ENCODE measurements at regions not wholly inside any gene's neighbourhood (a gene's known extent, or its start where the extent isn't known, plus 50 kb on each side); places are given as distances from the start of the nearest gene placed in this dataset.

DNA sequence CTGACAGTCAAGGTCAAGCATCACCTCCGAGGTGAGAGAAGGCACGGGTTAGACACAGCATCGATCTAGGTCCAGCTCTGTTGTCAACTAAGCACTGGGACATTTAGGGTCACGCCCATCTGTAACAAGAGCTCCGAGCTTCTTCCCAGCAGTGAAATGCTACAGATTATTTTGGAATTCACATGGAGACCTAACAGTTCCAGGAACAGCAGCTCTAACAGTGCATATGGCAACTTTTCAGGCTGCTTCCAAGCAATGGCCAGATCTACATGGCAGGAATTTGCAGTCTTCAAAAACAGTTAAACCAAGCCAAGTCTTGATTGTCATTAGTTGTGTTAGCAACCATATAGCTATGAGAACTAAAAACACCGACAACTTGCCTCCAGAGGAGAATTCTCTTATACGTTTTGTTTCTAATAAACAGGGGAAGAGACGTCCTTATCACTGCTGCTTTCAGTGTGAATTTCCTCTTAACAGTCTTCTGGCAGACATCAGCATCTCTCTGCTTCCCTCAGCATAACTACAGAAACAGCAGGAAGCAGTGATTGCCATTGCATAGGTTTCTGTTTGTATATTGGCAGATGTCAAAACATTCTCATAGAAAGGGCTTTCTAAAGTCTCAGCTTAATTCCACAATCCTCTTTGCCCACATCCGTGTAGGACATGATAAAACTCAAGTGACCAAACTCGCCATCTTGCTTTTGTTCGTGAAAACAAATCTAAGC is 242.1 kb upstream of the DAPK1 start:
- no peaks in the 10 kb centered on the region for H3K36me3 ChIP-seq (ENCODE audit: control insufficient read depth in 2 of 2, insufficient read depth in 2 of 2, low read length in 1 of 2)
- H3K4me1 ChIP-seq (ENCODE audit: control insufficient read depth in 2 of 2, insufficient read depth in 2 of 2, low read length in 1 of 2): no peaks in the 10 kb centered on the region
- peak overlapping the region in 1 of 2 donors; percentile 10 for H3K27ac ChIP-seq (ENCODE audit: low read depth in 2 of 2, low read length in 1 of 2)
- H3K9me3 ChIP-seq (ENCODE audit: control insufficient read depth in 2 of 2, insufficient read depth in 1 of 2, low read depth in 1 of 2, low read length in 1 of 2): peaks cover 0 to 2% of the 10 kb centered on the region in 2 donors
- WGBS, 2 donors: 59 to 61% methylated on average over 11 of the region's 11 CpGs
- no peak overlapping the region for H3K4me3 ChIP-seq (ENCODE audit: low read depth in 1 of 2, low read length in 2 of 2)
- H3K27me3 ChIP-seq (ENCODE audit: control insufficient read depth in 1 of 2, insufficient read depth in 2 of 2, low read length in 2 of 2): no peaks in the 10 kb centered on the region

DNA sequence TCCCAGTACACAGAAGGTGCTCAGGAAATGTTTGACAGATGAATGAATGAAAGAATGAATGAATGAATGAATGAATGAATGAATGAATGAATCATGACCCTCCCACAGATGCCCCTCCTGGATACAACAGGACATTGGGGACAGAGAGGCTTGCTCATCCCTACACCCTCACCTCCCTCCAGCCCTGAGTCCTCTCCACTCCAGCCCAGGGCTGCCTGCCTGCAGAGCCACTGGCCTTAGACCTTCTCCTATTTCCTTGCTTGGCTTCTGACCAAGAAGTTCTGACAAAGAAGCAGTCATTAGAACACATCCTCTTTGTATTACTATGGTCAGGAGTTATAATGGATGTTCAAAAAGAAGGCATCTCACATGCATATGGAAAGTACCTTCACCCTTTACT is 240.7 kb upstream of the DAPK1 start:
- H3K9me3 ChIP-seq (ENCODE audit: control insufficient read depth in 2 of 2, insufficient read depth in 1 of 2, low read depth in 1 of 2, low read length in 1 of 2): peaks cover 0 to 2% of the 10 kb centered on the region in 2 donors
- no peak overlapping the region for H3K27ac ChIP-seq (ENCODE audit: low read depth in 2 of 2, low read length in 1 of 2)
- no peaks in the 10 kb centered on the region for H3K36me3 ChIP-seq (ENCODE audit: control insufficient read depth in 2 of 2, insufficient read depth in 2 of 2, low read length in 1 of 2)
- H3K27me3 ChIP-seq (ENCODE audit: control insufficient read depth in 1 of 2, insufficient read depth in 2 of 2, low read length in 2 of 2): no peaks in the 10 kb centered on the region
- no peaks in the 10 kb centered on the region for H3K4me1 ChIP-seq (ENCODE audit: control insufficient read depth in 2 of 2, insufficient read depth in 2 of 2, low read length in 1 of 2)
- no peak overlapping the region for H3K4me3 ChIP-seq (ENCODE audit: low read depth in 1 of 2, low read length in 2 of 2)

- no peaks in the 10 kb centered on the region for H3K4me1 ChIP-seq (ENCODE audit: control insufficient read depth in 2 of 2, insufficient read depth in 2 of 2, low read length in 1 of 2)
- 69 to 72% methylated on average over 20 of the region's 20 CpGs for WGBS, 2 donors
- no peaks in the 10 kb centered on the region for H3K27me3 ChIP-seq (ENCODE audit: control insufficient read depth in 1 of 2, insufficient read depth in 2 of 2, low read length in 2 of 2)
- no peaks in the 10 kb centered on the region for H3K9me3 ChIP-seq (ENCODE audit: control insufficient read depth in 2 of 2, insufficient read depth in 1 of 2, low read depth in 1 of 2, low read length in 1 of 2)
- H3K27ac ChIP-seq (ENCODE audit: low read depth in 2 of 2, low read length in 1 of 2): no peak overlapping the region
- no peaks in the 10 kb centered on the region for H3K36me3 ChIP-seq (ENCODE audit: control insufficient read depth in 2 of 2, insufficient read depth in 2 of 2, low read length in 1 of 2)
- no peak overlapping the region for H3K4me3 ChIP-seq (ENCODE audit: low read depth in 1 of 2, low read length in 2 of 2)
Observed at GRCh38 chr9:87259543-87260518, 237.8 kb upstream of the DAPK1 start.

- no peak overlapping the region for H3K27ac ChIP-seq (ENCODE audit: low read depth in 2 of 2, low read length in 1 of 2)
- H3K36me3 ChIP-seq (ENCODE audit: control insufficient read depth in 2 of 2, insufficient read depth in 2 of 2, low read length in 1 of 2): no peaks in the 10 kb centered on the region
- no peaks in the 10 kb centered on the region for H3K9me3 ChIP-seq (ENCODE audit: control insufficient read depth in 2 of 2, insufficient read depth in 1 of 2, low read depth in 1 of 2, low read length in 1 of 2)
- WGBS, 2 donors: 77 to 87% methylated on average over 9 of the region's 9 CpGs
- no peaks in the 10 kb centered on the region for H3K27me3 ChIP-seq (ENCODE audit: control insufficient read depth in 1 of 2, insufficient read depth in 2 of 2, low read length in 2 of 2)
- H3K4me1 ChIP-seq (ENCODE audit: control insufficient read depth in 2 of 2, insufficient read depth in 2 of 2, low read length in 1 of 2): peaks cover 6% of the 10 kb centered on the region in 2 donors
- no peak overlapping the region for H3K4me3 ChIP-seq (ENCODE audit: low read depth in 1 of 2, low read length in 2 of 2)
Observed at GRCh38 chr9:87263291-87263690, 234.4 kb upstream of the DAPK1 start.

GRCh38 chr9:87266697-87267096 is 231.0 kb upstream of the DAPK1 start:
- peaks cover 6 to 9% of the 10 kb centered on the region in 2 donors for H3K4me1 ChIP-seq (ENCODE audit: control insufficient read depth in 2 of 2, insufficient read depth in 2 of 2, low read length in 1 of 2)
- no peaks in the 10 kb centered on the region for H3K27me3 ChIP-seq (ENCODE audit: control insufficient read depth in 1 of 2, insufficient read depth in 2 of 2, low read length in 2 of 2)
- H3K27ac ChIP-seq (ENCODE audit: low read depth in 2 of 2, low read length in 1 of 2): peak overlapping the region; percentile 39 to 66
- no peak overlapping the region for H3K4me3 ChIP-seq (ENCODE audit: low read depth in 1 of 2, low read length in 2 of 2)
- H3K36me3 ChIP-seq (ENCODE audit: control insufficient read depth in 2 of 2, insufficient read depth in 2 of 2, low read length in 1 of 2): no peaks in the 10 kb centered on the region
- WGBS, 2 donors: 78 to 85% methylated on average over 1 of the region's 1 CpG
- H3K9me3 ChIP-seq (ENCODE audit: control insufficient read depth in 2 of 2, insufficient read depth in 1 of 2, low read depth in 1 of 2, low read length in 1 of 2): no peaks in the 10 kb centered on the region

GRCh38 chr9:87267251-87268070 is 230.2 kb upstream of the DAPK1 start:
- 42 to 55% methylated on average over 15 of the region's 15 CpGs for WGBS, 2 donors
- H3K4me3 ChIP-seq (ENCODE audit: low read depth in 1 of 2, low read length in 2 of 2): no peak overlapping the region
- peaks cover 6 to 9% of the 10 kb centered on the region in 2 donors for H3K4me1 ChIP-seq (ENCODE audit: control insufficient read depth in 2 of 2, insufficient read depth in 2 of 2, low read length in 1 of 2)
- H3K27ac ChIP-seq (ENCODE audit: low read depth in 2 of 2, low read length in 1 of 2): peak overlapping the region; percentile 65 to 66
- H3K27me3 ChIP-seq (ENCODE audit: control insufficient read depth in 1 of 2, insufficient read depth in 2 of 2, low read length in 2 of 2): no peaks in the 10 kb centered on the region
- no peaks in the 10 kb centered on the region for H3K9me3 ChIP-seq (ENCODE audit: control insufficient read depth in 2 of 2, insufficient read depth in 1 of 2, low read depth in 1 of 2, low read length in 1 of 2)
- no peaks in the 10 kb centered on the region for H3K36me3 ChIP-seq (ENCODE audit: control insufficient read depth in 2 of 2, insufficient read depth in 2 of 2, low read length in 1 of 2)

DNA sequence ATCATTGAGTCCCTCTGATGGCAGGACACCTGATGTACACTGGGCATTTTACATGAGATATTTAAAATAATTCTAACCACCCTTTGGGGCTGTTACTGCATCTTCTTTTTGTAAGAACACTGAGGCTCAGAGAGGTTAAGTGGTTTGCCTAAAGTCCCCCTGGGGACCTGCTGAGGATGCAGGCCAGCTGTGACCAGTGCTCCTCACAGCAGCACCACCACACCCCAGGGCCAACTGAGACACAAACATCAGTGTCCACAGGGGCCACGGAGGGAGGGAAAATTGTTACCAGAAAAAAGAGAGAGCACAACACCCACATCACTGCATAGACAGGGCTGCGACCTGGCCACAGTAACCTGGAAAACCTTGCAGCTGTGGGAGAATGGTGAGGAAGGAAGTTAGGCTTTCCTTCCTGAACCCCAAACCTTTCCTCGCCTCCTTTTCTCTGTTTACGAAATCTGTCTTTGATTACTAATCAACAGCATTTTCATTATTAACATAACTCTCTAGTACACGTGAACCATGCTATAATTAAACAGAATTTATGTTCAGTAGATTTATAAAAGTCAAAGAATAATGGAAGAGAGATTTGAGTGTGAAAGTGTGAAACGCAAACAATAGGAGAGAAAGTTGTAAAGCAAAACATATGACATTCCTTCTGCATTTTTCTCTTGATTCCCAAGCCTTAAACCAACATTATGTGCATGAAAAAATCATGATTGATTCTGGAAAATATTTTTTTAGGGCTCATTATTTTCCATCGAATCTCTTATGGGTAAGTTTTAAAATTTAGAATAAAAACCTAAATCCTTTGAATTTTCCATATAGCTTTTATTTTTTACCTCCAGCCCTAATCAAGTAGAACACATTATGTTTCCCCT is 228.1 kb upstream of the DAPK1 start:
- no peaks in the 10 kb centered on the region for H3K36me3 ChIP-seq (ENCODE audit: control insufficient read depth in 2 of 2, insufficient read depth in 2 of 2, low read length in 1 of 2)
- no peak overlapping the region for H3K4me3 ChIP-seq (ENCODE audit: low read depth in 1 of 2, low read length in 2 of 2)
- H3K27me3 ChIP-seq (ENCODE audit: control insufficient read depth in 1 of 2, insufficient read depth in 2 of 2, low read length in 2 of 2): no peaks in the 10 kb centered on the region
- 47 to 56% methylated on average over 7 of the region's 7 CpGs for WGBS, 2 donors
- peaks cover 6 to 9% of the 10 kb centered on the region in 2 donors for H3K4me1 ChIP-seq (ENCODE audit: control insufficient read depth in 2 of 2, insufficient read depth in 2 of 2, low read length in 1 of 2)
- H3K9me3 ChIP-seq (ENCODE audit: control insufficient read depth in 2 of 2, insufficient read depth in 1 of 2, low read depth in 1 of 2, low read length in 1 of 2): no peaks in the 10 kb centered on the region
- peak overlapping the region in 1 of 2 donors; percentile 14 for H3K27ac ChIP-seq (ENCODE audit: low read depth in 2 of 2, low read length in 1 of 2)

DNA sequence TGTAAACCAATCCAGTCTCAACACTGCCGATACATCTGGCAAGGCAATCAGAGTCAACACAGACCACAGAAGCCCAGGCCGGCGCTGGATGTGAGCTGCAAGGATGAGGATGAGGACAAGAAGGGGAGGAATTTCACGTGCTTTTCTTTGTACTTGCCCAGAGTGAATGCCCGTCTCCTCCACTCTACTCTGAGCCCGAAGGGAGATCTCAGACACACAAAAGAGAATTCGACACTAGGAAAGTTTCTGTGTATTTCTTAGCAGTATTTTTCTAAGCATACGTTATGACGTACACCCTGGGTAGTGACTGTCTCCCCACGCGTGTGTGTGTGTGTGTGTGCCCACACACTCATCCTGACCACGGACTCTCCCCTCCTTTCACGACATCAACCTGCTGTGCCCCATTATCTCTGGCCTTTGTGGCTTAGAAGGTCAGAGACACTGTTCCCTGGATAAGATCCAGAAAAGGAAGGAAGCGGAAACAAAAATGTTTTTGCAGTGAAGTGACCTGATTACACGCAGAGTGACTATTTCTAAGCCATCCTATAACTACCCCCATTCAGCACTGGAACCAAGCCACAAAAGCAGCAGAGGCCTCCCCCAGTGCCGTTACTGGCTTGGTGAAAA is 227.3 kb upstream of the DAPK1 start:
- Histone ChIP-seq H3K36me3 (ENCODE audit: control insufficient read depth in 2 of 2, insufficient read depth in 2 of 2, low read length in 1 of 2) (no peaks in the 10 kb centered on the region), H3K27ac (ENCODE audit: low read depth in 2 of 2, low read length in 1 of 2) (no peak overlapping the region), H3K9me3 (ENCODE audit: control insufficient read depth in 2 of 2, insufficient read depth in 1 of 2, low read depth in 1 of 2, low read length in 1 of 2) (no peaks in the 10 kb centered on the region), H3K4me3 (ENCODE audit: low read depth in 1 of 2, low read length in 2 of 2) (no peak overlapping the region), H3K27me3 (ENCODE audit: control insufficient read depth in 1 of 2, insufficient read depth in 2 of 2, low read length in 2 of 2) (no peaks in the 10 kb centered on the region), H3K4me1 (ENCODE audit: control insufficient read depth in 2 of 2, insufficient read depth in 2 of 2, low read length in 1 of 2) (peaks cover 6 to 9% of the 10 kb centered on the region in 2 donors)
- WGBS, 2 donors: 36 to 39% methylated on average over 16 of the region's 16 CpGs
